Stimulated activated naive CD8-positive, alpha-beta T cell treated with anti-CD3 and anti-CD28 coated beads, Interleukin-15, amount 100 ng/mL, for 72 hours (primary cell): ENCODE measurements at regions not wholly inside any gene's neighbourhood (a gene's known extent, or its start where the extent isn't known, plus 50 kb on each side); places are given as distances from the start of the nearest gene placed in this dataset.

Experiments
- ATAC-seq: fragments of 150-1000 bp; cut with Tn5 transposase; 2 replicates; pipeline ENCODE4 v1.10.0; 2021; ENCODE audit warnings: mild to moderate bottlenecking, moderate library complexity
- DNase-seq, 2 donors: peaks; one replicate each; pipeline ENCODE4 v3.0.0; 2021 to 2022
- H3K27ac Mint-ChIP-seq, 2 donors: one replicate each; pipeline ENCODE4 v1.8.0; 2022; ENCODE audit warnings: mild to moderate bottlenecking in 2 of 2, mixed read lengths in 2 of 2, moderate library complexity in 2 of 2
- H3K27me3 Mint-ChIP-seq: one replicate; pipeline ENCODE4 v1.8.0; 2022; ENCODE audit warnings: mixed read lengths
- H3K4me1 Mint-ChIP-seq: one replicate; pipeline ENCODE4 v1.8.0; 2022; ENCODE audit warnings: mild to moderate bottlenecking, mixed read lengths
- H3K4me3 Mint-ChIP-seq, 2 donors: one replicate each; pipeline ENCODE4 v1.8.0; 2022; ENCODE audit warnings: mild to moderate bottlenecking in 2 of 2, mixed read lengths in 2 of 2, moderate library complexity in 1 of 2
- H3K9me3 Mint-ChIP-seq, 2 donors: one replicate each; pipeline ENCODE4 v1.8.0; 2022; ENCODE audit warnings: mixed read lengths in 2 of 2

DNA sequence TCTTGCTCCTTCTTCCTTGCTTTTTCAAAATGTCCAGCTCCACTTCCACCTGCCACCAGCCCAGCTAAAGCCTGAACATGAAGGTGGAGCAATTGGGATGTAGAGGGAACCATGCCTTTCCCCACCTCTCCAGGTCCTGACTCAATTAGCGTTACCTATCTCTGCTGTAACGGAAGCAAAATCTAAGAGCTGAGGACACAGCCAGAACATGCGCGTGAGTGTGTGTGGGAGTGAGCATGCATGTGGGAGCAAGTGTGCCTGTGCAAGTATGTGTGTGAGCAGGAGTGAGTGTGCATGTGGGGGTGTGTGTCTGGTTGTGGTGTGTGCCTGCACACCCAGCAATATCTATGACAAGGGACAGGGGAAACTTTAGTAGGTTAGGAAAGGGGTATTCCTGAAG, 364.5 kb downstream of the MID1IP1 start:
- Mint-ChIP-seq H3K27ac (peak overlapping the region in 1 of 2 donors; percentile 20), H3K27me3 (peaks cover 7% of the 10 kb centered on the region), H3K9me3 (no peaks in the 10 kb centered on the region), H3K4me3 (no peak overlapping the region), H3K4me1 (peaks cover 30% of the 10 kb centered on the region)
- no peak for DNase-seq
- no peak for ATAC-seq

DNA sequence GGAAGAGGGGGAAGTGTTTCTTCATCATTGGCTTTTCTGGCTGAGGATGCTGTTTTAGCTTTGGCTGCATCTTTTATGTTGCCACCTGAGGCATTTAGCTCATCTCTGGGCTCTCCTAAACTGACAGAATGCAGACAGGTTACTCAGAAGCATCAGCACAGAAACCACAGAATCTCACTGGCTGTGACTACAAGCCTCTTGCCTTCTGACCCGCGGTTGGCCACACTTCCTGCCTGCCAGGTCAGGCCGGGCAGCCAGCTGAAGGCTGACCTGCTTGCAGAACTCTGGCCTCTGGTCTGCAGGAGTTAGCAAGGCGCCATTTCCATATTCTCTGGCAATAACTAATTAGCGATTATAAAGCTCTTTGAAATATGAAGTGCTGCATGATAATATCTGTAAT, 366.5 kb downstream of the MID1IP1 start:
- Mint-ChIP-seq H3K27ac (no peak overlapping the region), H3K4me3 (no peak overlapping the region), H3K27me3 (no peaks in the 10 kb centered on the region), H3K9me3 (no peaks in the 10 kb centered on the region), H3K4me1 (peaks cover 15% of the 10 kb centered on the region)
- DNase-seq (no peak), ATAC-seq (no peak)

DNA sequence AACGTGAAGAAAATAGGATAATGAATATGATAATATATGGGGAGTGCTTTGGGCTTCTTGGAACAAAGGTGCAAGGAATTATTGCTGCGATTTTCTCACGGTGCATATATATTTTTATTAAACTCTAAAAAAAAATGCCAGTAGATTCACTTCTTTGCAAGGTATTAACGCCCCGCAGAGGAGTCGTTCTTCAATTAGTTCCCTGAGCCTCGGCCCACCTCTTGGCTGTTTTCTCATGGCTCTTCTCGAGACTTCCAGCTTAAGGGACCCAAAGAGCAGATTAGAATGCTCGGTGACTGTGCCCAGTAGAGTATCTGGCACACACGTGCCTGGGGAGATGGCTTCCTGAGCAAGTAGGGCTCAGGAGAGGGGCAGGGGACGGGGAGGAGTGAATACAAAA, 367.4 kb downstream of the MID1IP1 start:
- Mint-ChIP-seq H3K27me3 (no peaks in the 10 kb centered on the region), H3K4me3 (no peak overlapping the region), H3K27ac (peak overlapping the region in 1 of 2 donors; percentile 37), H3K9me3 (no peaks in the 10 kb centered on the region), H3K4me1 (peaks cover 12% of the 10 kb centered on the region)
- ATAC-seq (no peak), DNase-seq (no peak)

DNA sequence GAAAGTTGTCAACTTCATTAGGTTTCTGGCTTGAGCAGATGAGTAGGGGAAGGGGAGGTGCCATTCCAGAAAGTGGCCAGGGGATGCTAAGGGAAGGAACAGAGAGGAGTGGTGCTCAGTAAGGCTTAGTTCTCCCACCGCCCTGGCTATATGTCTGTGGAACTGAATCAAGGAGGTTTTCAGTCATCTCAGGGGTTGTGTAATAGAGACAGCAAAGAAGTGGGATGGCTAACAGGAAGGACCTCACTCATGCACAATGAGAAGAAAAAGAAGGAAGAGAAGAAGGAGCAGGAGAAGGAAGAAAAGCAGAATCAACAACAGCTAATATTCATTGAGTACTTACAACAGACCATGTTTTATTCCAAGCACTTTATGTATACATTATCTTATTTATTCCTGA, 368.7 kb downstream of the MID1IP1 start:
- no peak for ATAC-seq
- Mint-ChIP-seq H3K4me3 (no peak overlapping the region), H3K27ac (no peak overlapping the region), H3K27me3 (no peaks in the 10 kb centered on the region), H3K9me3 (no peaks in the 10 kb centered on the region), H3K4me1 (peaks cover 24% of the 10 kb centered on the region)
- no peak for DNase-seq

DNA sequence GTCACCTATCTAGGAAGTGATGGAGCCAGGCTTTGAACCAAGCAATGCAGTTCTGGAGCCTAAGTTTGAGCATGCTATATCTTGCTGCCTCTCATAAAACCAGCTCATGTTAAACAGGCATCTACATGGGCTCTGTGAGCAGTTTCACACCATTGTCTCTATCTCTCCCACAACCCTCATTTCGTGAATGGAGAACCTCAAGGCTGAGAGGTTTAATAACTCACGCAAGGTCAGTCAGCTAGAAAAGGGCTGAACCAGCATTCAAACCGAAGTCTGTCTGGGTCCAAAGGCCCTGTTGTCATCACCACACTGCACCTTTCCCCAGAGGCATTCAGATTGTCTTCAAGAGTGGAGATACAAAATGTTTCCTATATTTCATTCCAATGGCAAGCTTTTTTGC, 369.2 kb downstream of the MID1IP1 start:
- Mint-ChIP-seq H3K9me3 (no peaks in the 10 kb centered on the region), H3K4me1 (peaks cover 29% of the 10 kb centered on the region), H3K27ac (no peak overlapping the region), H3K4me3 (no peak overlapping the region), H3K27me3 (no peaks in the 10 kb centered on the region)
- DNase-seq (no peak), ATAC-seq (no peak)

DNA sequence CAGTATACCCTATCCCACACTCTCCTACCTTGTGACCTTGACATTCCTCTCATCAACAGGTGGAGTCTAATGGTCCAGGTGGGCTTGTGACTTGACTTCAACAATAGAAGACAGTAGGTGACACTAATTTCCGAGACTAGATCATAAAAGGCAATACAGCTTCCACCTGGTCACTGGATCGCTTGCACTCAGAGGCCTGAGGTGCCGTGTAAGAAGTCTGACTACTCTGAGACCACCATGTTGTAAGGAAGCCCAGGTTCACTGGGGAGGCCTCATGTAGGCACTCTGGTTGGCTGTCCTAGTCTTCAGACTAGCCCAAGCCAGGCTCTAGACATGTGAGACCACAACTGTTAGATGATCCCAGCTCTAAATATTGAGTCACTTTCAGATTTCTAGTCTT, 370.4 kb downstream of the MID1IP1 start:
- Mint-ChIP-seq H3K4me3 (no peak overlapping the region), H3K27me3 (no peaks in the 10 kb centered on the region), H3K4me1 (peaks cover 40% of the 10 kb centered on the region), H3K27ac (no peak overlapping the region), H3K9me3 (no peaks in the 10 kb centered on the region)
- DNase-seq = no peak
- ATAC-seq = no peak

DNA sequence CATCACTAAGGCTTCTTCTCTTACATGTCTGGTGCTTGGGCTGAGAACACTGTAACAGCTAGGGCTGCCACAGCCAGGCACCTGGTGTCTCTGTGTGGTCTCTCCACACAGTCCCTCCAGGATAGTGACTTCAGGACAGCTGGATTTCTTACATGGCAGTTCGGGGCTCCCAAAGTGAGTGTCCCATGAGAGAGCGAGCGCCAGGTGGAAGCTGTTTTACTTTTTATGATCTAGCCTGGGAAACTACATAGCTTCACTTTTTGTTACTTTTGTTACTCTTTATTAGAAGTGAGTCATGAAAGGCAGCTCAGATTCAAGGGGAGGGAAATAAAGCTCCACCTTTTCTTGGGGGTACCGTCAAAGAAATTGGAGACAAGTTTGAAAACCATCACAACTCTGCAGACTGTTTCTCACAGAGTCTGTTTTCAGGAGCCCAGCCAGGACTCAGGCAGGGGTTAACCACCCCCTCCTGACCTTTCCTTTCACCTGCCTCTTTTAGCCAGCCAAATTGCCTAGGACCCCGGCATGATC, 373.0 kb downstream of the MID1IP1 start:
- H3K9me3 Mint-ChIP-seq = no peaks in the 10 kb centered on the region
- DNase-seq (no peak), ATAC-seq (no peak)
- peak overlapping the region; percentile 56 to 70 for H3K4me3 Mint-ChIP-seq
- H3K27me3 Mint-ChIP-seq = no peaks in the 10 kb centered on the region
- peak overlapping the region; percentile 71 to 91 for H3K27ac Mint-ChIP-seq
- peaks cover 30% of the 10 kb centered on the region for H3K4me1 Mint-ChIP-seq

DNA sequence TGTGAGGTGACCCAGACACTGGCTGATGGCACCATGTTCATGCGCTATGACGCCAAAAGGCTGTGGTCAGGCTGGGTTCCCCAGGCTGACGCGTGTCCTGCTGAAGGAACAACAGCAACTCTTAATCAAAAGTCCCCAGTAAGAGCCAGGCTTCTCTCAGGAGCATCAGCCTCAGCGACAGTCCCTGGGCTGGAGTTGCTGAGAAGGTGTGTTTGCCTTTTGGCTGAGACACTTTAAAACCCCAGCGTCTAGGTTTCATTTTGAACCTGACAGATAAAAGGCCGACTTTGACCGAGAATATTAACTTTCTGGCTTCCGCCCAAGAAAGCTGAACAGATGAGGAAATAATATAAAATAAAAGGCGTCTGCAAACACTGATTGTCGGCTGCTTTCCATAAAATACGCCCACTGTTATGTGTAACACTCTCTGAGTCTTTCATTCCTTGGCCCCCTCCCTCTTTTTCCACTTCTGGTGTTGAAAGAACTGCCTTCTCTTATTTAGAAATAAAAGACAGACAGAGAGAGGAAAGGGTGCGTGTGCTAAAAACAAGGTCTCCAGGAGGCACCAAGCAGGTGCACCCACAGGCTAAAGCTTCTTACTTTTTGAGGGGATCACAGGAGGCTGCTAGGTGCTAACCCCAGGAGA, 373.6 kb downstream of the MID1IP1 start:
- Mint-ChIP-seq H3K9me3 (no peaks in the 10 kb centered on the region), H3K4me3 (peak overlapping the region; percentile 59 to 70), H3K27ac (peak overlapping the region; percentile 91 to 92), H3K4me1 (peaks cover 30% of the 10 kb centered on the region), H3K27me3 (no peaks in the 10 kb centered on the region)
- ATAC-seq (peak; percentile 89), DNase-seq (peak; percentile 25 to 56)

DNA sequence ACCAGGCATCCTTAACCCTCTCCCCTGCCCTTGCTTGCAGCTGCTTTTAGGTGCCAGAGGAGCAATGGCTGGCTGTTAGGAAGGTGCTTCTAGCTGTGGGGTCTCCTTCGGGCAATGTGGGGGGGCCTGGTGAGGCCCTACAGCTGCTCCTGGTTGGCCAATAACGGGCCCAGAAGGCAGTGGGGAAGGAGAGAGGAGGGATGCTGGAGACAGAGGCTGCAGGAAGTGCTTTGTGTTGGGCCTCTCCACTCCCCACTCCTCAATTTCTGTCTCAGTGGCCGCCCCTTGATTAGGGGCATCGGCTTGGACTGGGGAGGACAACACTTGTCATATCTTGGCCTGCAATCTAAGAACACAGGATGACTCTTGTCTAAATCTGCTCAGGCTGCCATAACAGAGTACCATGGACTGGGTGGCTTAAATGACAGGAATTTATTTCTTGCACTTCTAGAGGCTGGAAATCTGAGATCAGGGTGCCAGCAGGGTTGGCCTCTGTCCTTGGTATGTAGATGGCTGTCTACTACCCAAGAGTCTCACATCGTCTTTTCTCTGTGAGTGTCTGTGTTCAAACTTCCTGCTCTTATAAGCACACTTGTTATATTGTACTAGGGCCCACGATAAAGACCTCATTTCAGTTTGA, 374.3 kb downstream of the MID1IP1 start:
- Mint-ChIP-seq H3K27me3 (no peaks in the 10 kb centered on the region), H3K4me3 (peak overlapping the region; percentile 59 to 70), H3K9me3 (no peaks in the 10 kb centered on the region), H3K4me1 (peaks cover 30% of the 10 kb centered on the region), H3K27ac (peak overlapping the region; percentile 91 to 92)
- ATAC-seq = no peak
- no peak for DNase-seq

DNA sequence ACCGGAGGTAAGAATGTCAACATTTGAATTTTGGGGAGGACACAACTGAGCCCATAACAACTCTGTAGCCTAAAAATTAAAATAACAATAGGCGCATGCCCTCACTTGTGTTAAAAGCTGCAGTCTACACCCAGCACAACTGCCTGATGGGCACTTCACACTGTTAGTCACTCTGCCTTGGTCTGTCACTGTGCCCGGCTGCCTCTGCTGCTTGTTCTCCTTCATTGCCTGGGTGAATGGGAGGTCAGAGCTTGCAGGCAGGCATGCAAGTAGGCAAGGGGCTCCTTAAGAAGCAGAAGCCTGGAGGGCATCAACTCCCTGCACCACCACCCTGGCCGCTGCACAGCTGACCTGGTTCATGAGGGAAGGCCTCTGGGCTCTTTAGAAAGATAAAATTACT, 374.8 kb downstream of the MID1IP1 start:
- H3K27me3 Mint-ChIP-seq = no peaks in the 10 kb centered on the region
- H3K27ac Mint-ChIP-seq = no peak overlapping the region
- no peak overlapping the region for H3K4me3 Mint-ChIP-seq
- H3K4me1 Mint-ChIP-seq = peaks cover 30% of the 10 kb centered on the region
- H3K9me3 Mint-ChIP-seq = no peaks in the 10 kb centered on the region
- DNase-seq (no peak), ATAC-seq (no peak)

DNA sequence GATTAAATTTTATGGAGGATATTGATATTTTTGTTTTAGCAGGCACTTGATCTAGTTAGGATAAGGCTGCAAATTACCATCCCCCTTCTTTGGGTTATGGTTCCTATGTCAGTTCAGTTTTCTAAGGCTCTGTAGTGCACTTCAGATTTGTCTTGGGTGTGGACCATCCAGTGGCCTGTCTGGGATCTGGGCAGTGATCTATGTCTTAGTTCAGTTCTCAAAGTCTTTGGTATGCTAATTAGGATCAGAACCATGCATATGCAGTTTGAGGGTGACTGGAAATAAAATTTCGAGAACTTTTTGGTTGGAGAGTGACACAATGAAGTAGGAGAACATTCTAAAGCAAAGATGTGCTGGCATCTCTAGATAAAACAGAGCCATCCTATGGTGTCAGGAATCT, 388.2 kb downstream of the MID1IP1 start:
- no peak overlapping the region for H3K27ac Mint-ChIP-seq
- DNase-seq (no peak), ATAC-seq (no peak)
- H3K4me1 Mint-ChIP-seq = no peaks in the 10 kb centered on the region
- no peak overlapping the region for H3K4me3 Mint-ChIP-seq
- peaks cover 0 to 8% of the 10 kb centered on the region in 2 donors for H3K9me3 Mint-ChIP-seq
- H3K27me3 Mint-ChIP-seq = no peaks in the 10 kb centered on the region

DNA sequence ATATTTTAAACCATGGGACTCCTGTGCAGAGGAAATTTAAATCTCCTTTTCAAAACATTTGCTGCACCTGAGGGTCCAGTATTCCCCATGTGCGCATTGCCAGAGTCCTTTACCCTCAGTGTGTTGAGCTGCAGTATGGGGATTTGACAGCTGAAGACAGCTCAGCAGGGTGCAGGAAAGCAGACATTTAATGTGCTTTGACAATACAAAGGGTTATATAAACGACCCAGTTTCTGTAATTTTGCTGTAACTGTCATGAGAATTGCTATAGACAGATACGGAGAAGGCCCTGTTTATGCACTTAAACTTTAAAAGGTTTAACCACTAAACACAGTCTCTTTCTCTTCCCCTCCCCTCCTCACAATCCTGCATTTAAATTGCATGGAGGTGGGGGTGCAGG, 393.4 kb downstream of the MID1IP1 start:
- Mint-ChIP-seq H3K4me3 (no peak overlapping the region), H3K4me1 (peaks cover 32% of the 10 kb centered on the region), H3K27ac (no peak overlapping the region), H3K27me3 (no peaks in the 10 kb centered on the region), H3K9me3 (no peaks in the 10 kb centered on the region)
- ATAC-seq = no peak
- DNase-seq = no peak

DNA sequence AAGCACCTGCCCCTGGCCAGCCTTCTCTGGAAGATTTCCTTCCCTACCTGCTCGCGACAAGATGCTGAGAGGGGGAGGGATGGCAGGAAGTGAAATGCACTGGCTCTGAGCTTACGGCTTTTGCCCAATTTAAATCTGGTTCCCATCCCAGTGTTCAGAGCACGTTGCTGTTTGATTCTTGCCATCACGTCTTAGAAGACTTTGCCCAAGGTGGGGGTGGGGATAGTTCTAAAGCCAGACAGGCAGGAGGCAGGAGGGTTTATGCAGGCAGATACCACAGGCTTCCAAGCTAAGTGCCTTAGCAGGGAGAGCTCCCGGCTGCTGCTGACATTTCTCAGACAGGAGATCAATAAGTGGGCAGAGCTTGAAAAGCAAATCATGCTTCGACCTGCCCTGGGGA, 393.9 kb downstream of the MID1IP1 start:
- no peak for DNase-seq
- ATAC-seq = no peak
- Mint-ChIP-seq H3K4me3 (peak overlapping the region; percentile 26 to 35), H3K4me1 (peaks cover 37% of the 10 kb centered on the region), H3K9me3 (no peaks in the 10 kb centered on the region), H3K27me3 (no peaks in the 10 kb centered on the region), H3K27ac (peak overlapping the region in 1 of 2 donors; percentile 34)

DNA sequence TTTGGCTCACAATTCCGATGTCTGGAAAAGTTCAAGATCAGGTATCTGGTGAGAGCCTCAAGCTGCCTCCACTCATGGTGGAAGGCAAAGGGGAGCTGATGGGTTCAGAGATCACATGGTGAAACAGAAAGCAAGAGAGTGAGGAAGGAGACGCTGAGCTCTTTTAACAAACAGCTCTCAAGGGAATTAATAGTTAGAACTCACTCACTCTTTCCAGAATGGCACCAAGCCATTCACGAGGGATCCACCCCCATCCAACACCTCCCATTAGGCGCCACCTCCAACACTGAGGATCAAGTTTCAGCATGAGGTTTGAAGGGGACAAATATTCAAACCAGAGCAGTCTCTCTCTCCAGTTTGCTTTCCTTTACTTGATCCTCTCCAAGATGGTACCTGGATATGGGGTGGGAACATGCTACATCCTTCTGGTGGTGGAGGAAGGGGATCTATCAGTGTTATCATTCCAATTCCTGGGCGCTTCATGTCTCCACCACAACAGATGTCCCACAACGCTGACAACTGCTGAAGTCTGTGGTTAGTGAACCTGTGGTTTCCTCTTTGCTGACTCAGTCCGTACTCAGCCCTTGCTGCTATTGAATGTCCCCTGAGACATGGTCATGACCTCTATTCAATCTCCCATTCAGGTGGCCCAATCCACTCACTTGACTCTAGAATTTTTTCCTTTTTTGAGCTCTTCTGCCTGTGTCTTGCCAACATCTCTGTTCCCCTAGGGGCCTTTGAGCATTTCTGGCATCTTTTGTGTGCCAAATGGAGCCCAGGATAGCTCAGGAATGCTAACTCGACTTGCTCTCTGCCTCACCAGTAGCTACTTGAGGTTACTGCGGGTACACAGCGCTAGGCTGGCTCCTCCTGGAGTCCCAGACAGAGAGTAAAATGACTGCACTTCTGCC, 395.2 kb downstream of the MID1IP1 start:
- peak overlapping the region; percentile 64 to 76 for H3K4me3 Mint-ChIP-seq
- peak; percentile 31 to 52 for DNase-seq
- H3K27ac Mint-ChIP-seq = peak overlapping the region; percentile 42 to 46
- H3K4me1 Mint-ChIP-seq = peaks cover 50% of the 10 kb centered on the region
- no peaks in the 10 kb centered on the region for H3K9me3 Mint-ChIP-seq
- no peaks in the 10 kb centered on the region for H3K27me3 Mint-ChIP-seq
- ATAC-seq = peak; percentile 97

DNA sequence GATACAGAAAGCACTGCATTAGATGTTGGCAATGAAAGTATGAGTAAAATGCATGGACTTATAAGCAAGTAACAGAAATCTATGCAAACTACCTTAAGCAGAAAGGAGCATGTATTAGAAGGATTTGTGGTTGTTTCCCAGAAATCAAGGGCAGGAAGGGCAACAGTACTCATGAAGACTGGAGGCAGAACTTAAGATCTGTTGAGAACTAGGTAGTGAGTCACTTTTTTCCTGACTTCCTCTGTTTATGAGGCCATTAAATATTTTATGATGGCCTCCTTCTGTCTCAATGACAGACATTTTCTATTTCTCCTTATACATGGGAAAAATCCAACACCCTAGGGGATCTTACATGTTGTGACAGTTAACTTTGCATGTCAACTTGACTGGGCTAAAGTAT, 398.2 kb downstream of the MID1IP1 start:
- DNase-seq = no peak
- H3K4me1 Mint-ChIP-seq = peaks cover 80% of the 10 kb centered on the region
- no peaks in the 10 kb centered on the region for H3K27me3 Mint-ChIP-seq
- H3K27ac Mint-ChIP-seq = no peak overlapping the region
- no peak for ATAC-seq
- no peaks in the 10 kb centered on the region for H3K9me3 Mint-ChIP-seq
- H3K4me3 Mint-ChIP-seq = no peak overlapping the region
